HG03139 (cell line): ENCODE measurements at regions not wholly inside any gene's neighbourhood (a gene's known extent, or its start where the extent isn't known, plus 50 kb on each side); places are given as distances from the start of the nearest gene placed in this dataset.
"Not testable (repeated sequence)": the region's sequence is repeated elsewhere in the genome, so short reads cannot be mapped to it uniquely, and the experiment has no call there.

Experiments
- ATAC-seq: cut with Tn5 transposase; IDR thresholded peaks from one replicate; pipeline ENCODE4 v1.9.1; 2021; ENCODE audit not compliant: unreplicated experiment

DNA sequence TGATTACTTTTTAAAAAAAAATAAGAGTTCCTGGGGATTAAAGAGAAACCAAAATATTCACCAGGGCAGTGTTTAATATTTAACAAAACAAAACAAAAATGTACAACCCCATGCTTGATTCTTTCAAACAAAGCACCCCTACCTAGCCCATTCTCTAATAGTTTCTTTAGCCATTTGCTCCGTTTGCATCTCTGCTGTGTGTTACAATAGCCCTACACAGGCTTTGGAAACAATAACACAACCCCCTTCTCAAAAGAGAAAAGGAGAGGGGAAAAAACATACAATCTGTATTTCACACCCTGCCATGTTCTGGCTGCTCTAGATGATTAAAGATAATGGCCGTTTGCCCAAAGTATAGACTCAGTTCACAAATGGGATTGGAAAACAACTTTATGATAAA is 302.9 kb downstream of the CPS1 start:
- no peak for ATAC-seq

GRCh38 chr2:210860276-210860675 is 303.9 kb downstream of the CPS1 start:
- ATAC-seq: no peak

- ATAC-seq: no peak
Measured at GRCh38 chr2:210861038-210861665, 304.8 kb downstream of the CPS1 start.

DNA sequence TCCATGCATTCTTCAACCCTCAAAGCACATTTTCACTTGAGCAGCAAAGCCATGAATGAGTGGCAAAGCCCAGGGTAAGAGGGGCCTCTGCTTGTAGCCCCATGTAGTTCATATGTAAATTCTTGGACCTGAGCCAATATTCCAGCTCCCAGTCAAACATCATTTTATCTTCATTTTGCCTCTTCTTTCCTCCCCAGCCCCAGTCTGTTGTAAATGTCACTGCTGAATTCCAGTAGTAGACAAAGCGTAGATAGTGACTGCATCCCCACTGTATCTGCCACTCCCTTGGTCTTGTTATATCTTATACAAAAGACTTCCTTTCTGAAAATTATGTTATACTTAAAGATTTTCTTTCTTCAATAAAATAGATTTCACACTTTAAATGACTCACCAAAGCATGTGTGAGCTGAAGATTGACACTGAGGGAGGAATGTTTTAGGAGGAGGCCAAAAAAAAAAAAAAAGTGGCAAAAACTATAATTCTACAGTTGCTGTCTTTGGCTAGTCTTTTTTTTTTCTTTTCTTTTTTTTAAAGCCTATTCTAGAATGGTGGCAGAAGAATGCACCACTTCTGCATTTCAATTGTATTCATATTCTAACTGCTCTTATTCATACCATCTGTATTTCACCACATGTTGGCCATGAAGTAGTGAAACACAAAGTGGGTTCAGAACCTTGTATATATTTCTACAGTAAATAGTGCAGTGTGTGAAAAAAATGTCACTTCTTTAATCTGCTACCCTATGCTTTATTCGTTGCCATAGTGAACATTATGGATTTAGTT is 306.1 kb downstream of the CPS1 start:
- no peak for ATAC-seq

DNA sequence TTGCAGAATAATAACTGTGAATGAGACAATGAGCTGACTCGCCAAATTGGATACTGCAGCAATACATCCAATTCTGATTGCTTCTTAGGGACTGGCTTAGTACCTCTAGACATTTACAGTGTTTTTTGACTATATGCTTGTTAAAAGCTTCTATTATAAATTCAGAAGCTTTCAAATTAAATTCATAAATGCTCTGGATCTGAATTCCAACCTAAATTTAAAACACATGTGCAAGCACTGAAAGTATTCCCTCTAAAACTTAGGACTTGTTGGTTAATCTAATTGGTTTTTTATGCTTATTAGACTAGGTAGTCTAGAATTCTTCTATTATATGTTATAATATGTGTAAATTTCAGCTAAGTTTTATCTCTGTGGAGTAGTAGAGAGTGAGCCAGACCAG is 306.9 kb downstream of the CPS1 start:
- ATAC-seq: no peak

- not testable (repeated sequence) for ATAC-seq
Measured at GRCh38 chr2:210871566-210871965, 315.2 kb downstream of the CPS1 start.

DNA sequence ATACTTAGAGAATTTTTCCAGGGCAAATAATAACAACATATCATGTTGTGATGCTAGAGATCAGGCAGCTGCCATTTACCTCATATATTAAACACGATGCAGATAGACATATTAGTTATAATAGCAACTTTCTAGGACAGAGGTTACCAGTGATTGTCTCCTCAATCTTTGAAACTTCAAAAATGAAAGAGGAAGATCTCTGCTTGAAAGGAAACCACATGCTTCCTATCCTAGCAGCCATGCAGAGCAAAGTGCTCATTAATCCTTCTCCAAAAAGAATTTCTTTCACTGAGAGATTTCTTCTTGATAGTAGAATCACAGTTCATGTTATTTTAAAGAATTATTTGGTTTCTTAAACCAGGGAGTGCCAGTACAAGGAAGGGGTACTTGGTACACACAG is 317.2 kb downstream of the CPS1 start:
- ATAC-seq: no peak

GRCh38 chr2:210884227-210884626 is 327.8 kb downstream of the CPS1 start:
- no peak for ATAC-seq

DNA sequence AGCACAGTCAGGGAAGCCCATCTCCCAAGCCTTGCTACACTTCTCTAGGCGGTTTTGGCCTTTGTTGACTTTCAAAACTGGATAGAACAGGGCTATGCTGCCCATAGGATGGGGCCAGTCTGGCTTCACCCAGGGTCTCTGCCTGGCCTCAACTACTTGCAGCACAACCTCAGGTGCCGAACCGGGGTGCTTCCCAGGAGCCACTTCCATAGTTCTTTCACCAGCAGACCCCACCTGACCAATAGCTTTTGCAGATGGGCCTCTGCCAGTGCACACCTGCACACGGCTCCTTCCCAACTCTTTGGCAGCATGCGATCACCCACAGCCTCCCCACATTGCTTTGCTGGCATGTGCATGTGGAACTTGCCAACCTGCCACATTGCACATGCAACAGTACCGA is 331.6 kb downstream of the CPS1 start:
- ATAC-seq: no peak

DNA sequence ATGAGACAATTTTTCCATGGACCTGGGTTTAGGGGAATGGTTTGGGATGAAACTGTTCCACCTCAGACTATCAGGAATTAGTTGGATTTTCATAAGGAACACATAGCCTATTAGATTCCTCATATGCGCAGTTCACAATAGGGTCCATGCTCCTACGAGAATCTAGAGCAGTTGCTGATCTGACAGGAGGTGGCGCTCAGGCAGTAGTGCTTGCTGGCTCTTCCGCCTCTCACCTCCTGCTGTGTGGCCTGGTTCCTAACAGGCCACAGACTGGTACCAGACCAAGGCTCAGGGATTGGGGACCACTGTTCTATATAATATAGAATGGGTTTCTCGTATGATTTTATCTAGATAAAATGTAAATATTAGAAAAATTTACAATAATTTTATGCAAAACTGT is 338.7 kb downstream of the CPS1 start:
- no peak for ATAC-seq

DNA sequence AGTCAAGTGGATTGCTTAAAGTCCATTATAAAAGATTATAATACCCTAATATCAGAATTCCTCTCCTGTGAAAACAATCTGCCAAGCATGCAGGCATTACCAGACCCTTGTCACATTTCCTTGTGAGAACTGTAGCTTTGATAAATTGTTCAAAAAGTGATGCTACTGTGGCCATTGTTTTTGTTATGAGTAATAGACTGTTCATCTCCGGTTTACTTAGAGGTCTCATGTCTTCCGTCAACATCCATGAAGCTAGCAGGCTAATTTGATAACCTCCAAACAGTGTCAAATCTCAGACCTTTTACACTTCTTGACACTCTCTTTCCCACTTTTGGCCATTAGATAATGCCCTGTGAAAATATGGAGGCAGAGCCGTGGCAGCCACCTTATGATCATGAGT is 342.7 kb downstream of the CPS1 start:
- no peak for ATAC-seq

GRCh38 chr2:210901326-210901725 is 344.9 kb downstream of the CPS1 start:
- no peak for ATAC-seq

DNA sequence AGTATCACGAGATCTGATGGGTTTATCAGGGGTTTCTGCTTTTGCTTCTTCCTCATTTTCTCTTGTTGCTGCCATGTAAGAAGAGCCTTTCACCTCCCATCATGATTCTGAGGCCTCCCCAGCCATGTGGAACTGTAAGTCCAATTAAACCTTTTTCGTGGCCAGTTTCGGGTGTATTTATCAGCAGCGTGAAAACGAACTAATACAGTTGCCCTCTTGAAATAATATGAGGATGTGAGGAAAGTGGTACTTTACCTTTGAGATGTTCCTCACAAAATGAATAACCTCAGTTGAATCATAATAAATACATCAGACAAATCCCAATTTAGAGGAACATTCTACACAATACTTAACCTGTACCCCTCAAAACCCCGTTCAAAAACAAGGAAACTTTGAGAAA is 356.4 kb downstream of the CPS1 start:
- ATAC-seq: no peak

DNA sequence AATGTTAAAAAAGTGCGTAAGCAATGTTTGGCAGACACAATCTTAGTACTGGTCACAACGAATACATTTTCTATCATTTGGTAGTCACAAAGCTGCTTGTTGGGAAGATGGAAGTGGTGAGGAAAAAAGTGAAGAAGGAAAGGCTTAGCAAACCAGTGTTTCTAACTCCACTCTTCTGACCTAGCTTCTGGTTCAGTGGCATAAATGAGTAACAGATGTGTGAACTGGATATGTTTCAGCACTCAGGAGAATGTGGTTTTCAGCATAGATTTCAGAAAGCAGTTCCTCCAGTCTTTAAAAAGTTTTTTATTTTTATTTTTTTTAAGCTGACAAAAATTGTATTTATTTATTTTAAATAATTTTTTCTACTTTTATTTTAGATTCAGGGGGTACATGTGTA is 357.1 kb downstream of the CPS1 start:
- ATAC-seq: no peak

DNA sequence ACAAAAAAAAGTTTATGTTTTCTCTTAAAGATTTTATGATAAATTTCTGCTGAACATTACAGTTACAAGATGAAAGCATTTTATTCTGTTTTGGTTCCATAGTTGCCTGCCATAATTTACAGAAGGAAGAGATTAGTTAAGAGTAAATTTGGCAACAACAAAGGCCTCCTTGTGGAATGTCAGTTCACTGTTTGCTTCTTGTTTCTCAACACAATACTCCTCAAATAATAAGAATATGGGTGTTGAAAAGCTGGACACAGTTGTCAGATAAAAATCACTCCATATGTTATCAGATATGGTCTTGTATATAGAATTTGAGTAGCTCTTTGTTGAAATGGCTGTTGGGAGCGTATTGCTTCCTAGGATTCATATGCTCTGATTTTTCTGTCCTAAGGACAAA is 359.5 kb downstream of the CPS1 start:
- no peak for ATAC-seq

DNA sequence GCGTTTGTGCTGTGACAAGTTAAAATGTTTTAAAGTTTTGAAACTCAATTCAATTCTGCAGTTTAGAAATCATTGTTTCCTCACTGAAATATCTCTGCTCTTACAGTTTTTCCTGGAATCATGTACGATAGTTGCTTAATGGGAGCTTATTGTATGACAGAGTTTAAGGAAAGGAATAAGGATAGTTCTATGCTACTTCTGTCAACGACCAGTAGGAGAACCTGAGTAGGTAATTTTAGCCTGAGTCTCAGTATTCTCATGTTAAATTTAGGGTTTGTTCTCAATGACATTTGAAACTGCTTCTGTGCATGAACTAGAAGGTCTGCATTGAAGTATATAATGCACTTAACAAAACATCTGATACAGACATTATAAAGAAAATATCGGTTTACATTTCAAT is 361.1 kb downstream of the CPS1 start:
- no peak for ATAC-seq

DNA sequence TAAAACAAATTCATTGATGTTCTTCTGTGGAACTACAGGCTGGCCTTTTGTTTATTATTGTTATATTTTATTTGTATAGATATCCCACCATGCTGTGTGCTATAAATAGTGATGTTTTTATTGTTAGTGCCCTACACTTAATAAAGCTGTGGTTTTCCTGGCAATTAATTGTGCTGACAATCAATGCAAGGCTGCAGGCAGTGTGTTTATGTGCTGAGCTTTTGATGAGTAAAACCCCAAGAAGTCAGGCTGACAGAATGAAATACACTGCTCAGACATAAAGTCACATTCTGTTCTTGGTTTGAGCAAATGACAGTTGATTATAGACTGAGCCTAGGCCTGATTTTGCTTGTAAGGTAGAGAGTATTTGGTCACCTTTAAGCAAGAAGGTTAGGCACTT is 362.7 kb downstream of the CPS1 start:
- ATAC-seq: no peak

DNA sequence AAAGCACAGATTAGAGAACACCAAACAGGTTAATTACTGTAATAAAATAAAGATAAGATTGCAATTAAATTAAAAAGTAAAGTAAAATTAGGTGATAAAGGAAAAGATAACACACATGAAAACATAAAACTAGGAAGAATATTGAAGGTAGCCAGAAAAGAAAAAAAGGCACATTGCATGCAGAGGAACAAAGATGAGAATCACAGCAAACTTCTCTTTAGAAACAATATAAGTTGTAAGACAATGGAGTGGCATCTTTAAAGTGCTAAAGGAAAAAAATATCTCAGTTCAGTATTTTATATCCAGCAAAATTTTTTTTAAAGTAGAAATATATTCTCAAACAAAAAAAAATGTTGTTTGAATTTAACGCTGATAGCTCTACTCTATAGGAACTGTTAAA is 366.0 kb downstream of the CPS1 start:
- no peak for ATAC-seq

DNA sequence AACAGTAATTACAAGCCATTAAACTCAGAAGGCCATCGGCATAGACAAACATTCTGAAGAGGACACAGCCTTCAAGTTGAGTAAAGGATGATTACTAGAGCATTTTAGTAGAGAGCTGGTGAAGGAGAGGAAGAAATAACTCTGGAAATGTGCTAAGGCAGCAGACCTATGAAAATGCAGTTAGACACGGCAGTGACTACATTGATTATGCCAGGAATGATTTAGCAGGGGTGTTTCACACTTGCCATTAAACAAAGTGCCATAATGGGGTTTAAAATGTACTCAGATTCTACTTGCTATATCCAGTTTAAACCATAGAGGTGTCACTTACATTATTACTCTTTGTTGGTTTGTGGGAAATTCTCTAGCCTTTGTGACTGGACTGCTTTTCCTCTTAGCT is 372.3 kb downstream of the CPS1 start:
- no peak for ATAC-seq

GRCh38 chr2:210938228-210938627 is 381.8 kb downstream of the CPS1 start:
- no peak for ATAC-seq

DNA sequence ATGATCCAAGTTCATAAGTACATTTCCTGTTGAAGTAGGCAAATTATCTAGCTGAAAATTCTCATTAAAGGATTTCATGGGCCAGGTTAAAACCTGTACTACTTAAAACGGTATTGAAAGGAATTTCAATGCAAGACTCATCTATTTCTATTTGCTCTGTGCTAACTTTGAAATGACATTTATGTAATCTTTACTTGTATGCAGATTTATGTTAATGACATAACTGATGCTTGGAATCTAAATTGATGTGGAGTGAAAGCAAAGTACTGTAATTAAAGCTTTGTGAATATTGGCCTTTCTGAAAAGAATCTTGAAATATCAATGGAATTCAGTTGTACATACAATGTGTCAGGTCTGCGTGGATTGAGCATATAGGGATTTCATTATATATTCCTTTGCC is 390.0 kb downstream of the CPS1 start:
- no peak for ATAC-seq

DNA sequence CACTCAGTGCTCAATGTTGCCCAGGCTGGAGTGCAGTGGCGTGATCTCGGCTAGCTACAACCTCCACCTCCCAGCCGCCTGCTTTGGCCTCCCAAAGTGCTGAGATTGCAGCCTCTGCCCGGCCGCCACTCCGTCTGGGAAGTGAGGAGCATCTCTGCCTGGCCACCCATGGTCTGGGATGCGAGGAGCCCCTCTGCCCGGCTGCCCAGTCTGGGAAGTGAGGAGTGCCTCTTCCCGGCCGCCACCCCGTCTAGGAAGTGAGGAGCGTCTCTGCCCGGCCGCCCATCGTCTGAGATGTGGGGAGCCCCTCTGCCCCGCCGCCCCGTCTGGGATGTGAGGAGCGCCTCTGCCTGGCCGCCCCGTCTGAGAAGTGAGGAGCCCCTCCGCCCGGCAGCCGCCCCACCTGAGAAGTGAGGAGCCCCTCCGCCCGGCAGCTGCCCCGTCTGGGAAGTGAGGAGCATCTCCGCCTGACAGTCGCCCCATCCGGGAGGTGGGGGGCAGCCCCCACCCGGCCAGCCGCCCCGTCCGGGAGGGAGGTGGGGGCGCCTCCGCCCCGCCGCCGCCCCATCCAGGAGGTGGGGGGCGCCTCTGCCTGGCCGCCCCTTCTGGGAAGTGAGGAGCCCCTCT is 394.1 kb downstream of the CPS1 start:
- not testable (repeated sequence) for ATAC-seq
